Stomach (tissue), 4 donors: ENCODE measurements at regions not wholly inside any gene's neighbourhood (a gene's known extent, or its start where the extent isn't known, plus 50 kb on each side); places are given as distances from the start of the nearest gene placed in this dataset.

ENCODE experiments used
- EP300 ChIP-seq: sonication (generic); formaldehyde crosslinking; IDR thresholded peaks from one replicate; pipeline ENCODE4 v1.6.1; 2017; ENCODE audit warnings: antibody characterized with exemption
- POLR2A ChIP-seq, 4 donors: fragments of 450-650 bp; IDR thresholded peaks; one replicate each; pipeline ENCODE4 v1.6.1; 2016; ENCODE audit warnings: antibody characterized with exemption in 4 of 4, control low read depth in 2 of 4, mild to moderate bottlenecking in 1 of 4, moderate library complexity in 1 of 4

DNA sequence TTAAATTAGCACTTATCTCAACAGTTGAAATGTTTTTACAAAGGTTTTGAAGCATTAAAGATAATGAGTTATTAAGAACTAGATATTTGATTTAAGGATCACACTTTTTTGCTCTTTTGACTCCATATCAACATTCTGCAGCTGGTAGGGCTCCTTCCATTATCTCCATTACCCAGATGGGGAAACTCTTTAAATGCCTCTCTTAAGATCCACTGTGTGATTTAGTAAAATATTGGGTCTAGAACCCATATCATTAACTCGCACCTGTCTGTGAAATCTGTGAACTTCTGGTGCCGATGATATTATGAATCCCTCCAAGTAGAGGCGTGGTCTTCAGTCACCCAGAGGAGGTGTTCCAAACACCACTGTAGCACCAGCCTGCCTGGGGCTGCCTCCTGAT, 466.2 kb downstream of the TSN start:
- TF ChIP-seq POLR2A (IDR thresholded peaks at IDR 0.05) = no peak
- no peak for TF ChIP-seq EP300
